SIG-M5 treated with dmso at 0.1 percent for 504 hours (cell line): ENCODE measurements at regions not wholly inside any gene's neighbourhood (a gene's known extent, or its start where the extent isn't known, plus 50 kb on each side); places are given as distances from the start of the nearest gene placed in this dataset.
"Not testable (repeated sequence)": the region's sequence is repeated elsewhere in the genome, so short reads cannot be mapped to it uniquely, and the experiment has no call there.

Experiments
- DNase-seq: peaks from one replicate; lab custom pipeline; 2025; ENCODE audit not compliant: unreplicated experiment; lab: John Stamatoyannopoulos, UW

- DNase-seq: no peak
Observed at GRCh38 chr3:162370141-162370540, 873.5 kb downstream of the OTOL1 start.

- DNase-seq: no peak
Observed at GRCh38 chr3:162376761-162377160, 880.2 kb downstream of the OTOL1 start.

- no peak for DNase-seq
Observed at GRCh38 chr3:162377608-162378007, 881.0 kb downstream of the OTOL1 start.

GRCh38 chr3:162385387-162385786, 888.8 kb downstream of the OTOL1 start:
- DNase-seq: no peak

GRCh38 chr3:162390891-162391290, 894.3 kb downstream of the OTOL1 start:
- DNase-seq: no peak

GRCh38 chr3:162391301-162391700, 894.7 kb downstream of the OTOL1 start:
- no peak for DNase-seq

GRCh38 chr3:162395496-162395895, 898.9 kb downstream of the OTOL1 start:
- no peak for DNase-seq

- DNase-seq: no peak
Observed at GRCh38 chr3:162398554-162398953, 901.9 kb downstream of the OTOL1 start.

GRCh38 chr3:162400697-162401096, 904.1 kb downstream of the OTOL1 start:
- no peak for DNase-seq

- not testable (repeated sequence) for DNase-seq
Observed at GRCh38 chr3:162411556-162411955, 914.9 kb downstream of the OTOL1 start.

- no peak for DNase-seq
Observed at GRCh38 chr3:162421721-162422120, 925.1 kb downstream of the OTOL1 start.

GRCh38 chr3:162428192-162428591, 931.6 kb downstream of the OTOL1 start:
- no peak for DNase-seq

- DNase-seq: no peak
Observed at GRCh38 chr3:162435750-162436149, 939.1 kb downstream of the OTOL1 start.

- no peak for DNase-seq
Observed at GRCh38 chr3:162436826-162437225, 940.2 kb downstream of the OTOL1 start.

- DNase-seq: no peak
Observed at GRCh38 chr3:162437480-162437879, 940.9 kb downstream of the OTOL1 start.

GRCh38 chr3:162441716-162442115, 945.1 kb downstream of the OTOL1 start:
- DNase-seq: no peak

- no peak for DNase-seq
Observed at GRCh38 chr3:162443376-162443775, 946.8 kb downstream of the OTOL1 start.

- no peak for DNase-seq
Observed at GRCh38 chr3:162468791-162469190, 972.2 kb downstream of the OTOL1 start.

GRCh38 chr3:162487138-162487537, 990.5 kb downstream of the OTOL1 start:
- no peak for DNase-seq

GRCh38 chr3:162489853-162490252, 993.2 kb downstream of the OTOL1 start:
- DNase-seq: no peak

GRCh38 chr3:162491952-162492351, 995.3 kb downstream of the OTOL1 start:
- peak; percentile 9 for DNase-seq

- DNase-seq: no peak
Observed at GRCh38 chr3:162492446-162493081, 996.0 kb downstream of the OTOL1 start.

- no peak for DNase-seq
Observed at GRCh38 chr3:162498626-162499025, 1002.0 kb downstream of the OTOL1 start.
